LNCAP (cell line): ENCODE measurements at regions not wholly inside any gene's neighbourhood (a gene's known extent, or its start where the extent isn't known, plus 50 kb on each side); places are given as distances from the start of the nearest gene placed in this dataset.

ENCODE experiments used
- CTCF ChIP-seq: fragments of 450-650 bp; IDR thresholded peaks from 2 replicates; pipeline ENCODE4 v1.5.1; 2017; ENCODE audit warnings: mild to moderate bottlenecking

GRCh38 chr2:8253781-8254180 lies 428.1 kb upstream of the ID2 start:
- TF ChIP-seq CTCF = no peak

DNA sequence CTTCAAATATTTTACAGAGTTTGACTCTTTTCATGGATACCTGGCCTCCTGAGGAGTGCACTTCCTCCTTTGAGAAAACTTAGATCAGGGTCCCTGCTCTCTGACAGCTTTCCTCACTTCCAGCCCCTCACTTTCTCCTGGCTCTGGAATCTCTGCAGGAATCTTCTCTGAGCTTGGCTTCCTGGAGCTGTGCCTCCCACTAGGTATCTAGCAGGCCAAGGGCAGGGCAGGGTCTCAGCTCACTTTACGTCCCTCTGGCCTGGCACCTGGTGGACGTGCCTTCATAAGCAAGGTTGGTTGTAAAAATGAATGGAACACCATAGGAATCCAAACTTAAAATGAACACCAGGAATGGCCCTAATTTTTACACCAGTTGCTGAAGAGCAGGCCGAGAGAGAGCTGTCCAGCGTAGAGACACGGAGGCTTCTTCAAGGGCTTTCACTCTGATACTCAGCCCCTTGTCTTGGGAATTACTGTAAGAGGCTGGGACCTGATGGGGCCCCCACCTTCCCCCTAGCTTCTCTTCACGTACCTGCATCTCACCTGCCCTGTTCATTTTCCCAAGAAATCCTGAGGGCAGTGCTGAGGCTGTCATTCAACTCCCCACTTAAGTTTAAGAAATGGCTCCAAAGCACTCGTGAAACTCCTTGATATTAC lies 426.9 kb upstream of the ID2 start:
- TF ChIP-seq CTCF = no peak

GRCh38 chr2:8255448-8255800 lies 426.4 kb upstream of the ID2 start:
- TF ChIP-seq CTCF = no peak

DNA sequence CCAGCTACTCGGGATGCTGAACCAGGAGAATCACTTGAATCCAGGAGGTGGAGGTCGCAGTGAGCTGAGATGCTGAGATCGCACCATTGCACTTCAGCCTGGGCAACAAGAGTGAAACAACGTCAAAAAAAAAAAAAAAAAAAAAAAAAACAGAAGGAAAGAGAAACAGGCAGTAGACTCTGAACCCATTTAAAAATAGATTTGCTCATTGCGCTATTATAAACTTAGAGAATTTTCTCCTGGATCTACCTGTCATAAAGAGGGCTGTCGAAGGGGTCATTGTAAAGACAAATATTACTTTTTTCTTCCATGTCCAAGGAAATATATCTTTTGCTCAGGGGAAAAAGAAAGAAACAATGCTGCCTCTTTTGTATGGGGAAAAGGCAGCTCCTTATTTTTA lies 425.0 kb upstream of the ID2 start:
- TF ChIP-seq CTCF = no peak

GRCh38 chr2:8257502-8257901 lies 424.4 kb upstream of the ID2 start:
- TF ChIP-seq CTCF = no peak

DNA sequence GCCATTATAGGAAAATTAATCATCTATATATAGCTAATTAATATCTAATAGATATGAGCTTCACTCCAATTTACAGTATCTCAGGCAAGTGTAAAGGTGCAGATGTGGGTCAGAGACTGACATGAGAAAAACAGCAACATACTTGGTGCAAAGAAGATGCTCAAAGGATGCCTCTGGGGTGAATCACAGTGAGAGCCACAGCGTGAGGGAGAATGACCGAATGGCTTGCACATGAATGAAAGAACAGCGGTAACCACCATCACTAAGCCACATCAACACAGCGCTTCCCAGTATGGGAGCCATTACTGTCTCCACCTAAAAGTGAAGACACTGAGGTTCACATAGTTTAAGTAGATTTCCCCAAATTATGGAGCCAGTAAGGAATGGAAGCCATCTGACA lies 423.4 kb upstream of the ID2 start:
- no peak for TF ChIP-seq CTCF

DNA sequence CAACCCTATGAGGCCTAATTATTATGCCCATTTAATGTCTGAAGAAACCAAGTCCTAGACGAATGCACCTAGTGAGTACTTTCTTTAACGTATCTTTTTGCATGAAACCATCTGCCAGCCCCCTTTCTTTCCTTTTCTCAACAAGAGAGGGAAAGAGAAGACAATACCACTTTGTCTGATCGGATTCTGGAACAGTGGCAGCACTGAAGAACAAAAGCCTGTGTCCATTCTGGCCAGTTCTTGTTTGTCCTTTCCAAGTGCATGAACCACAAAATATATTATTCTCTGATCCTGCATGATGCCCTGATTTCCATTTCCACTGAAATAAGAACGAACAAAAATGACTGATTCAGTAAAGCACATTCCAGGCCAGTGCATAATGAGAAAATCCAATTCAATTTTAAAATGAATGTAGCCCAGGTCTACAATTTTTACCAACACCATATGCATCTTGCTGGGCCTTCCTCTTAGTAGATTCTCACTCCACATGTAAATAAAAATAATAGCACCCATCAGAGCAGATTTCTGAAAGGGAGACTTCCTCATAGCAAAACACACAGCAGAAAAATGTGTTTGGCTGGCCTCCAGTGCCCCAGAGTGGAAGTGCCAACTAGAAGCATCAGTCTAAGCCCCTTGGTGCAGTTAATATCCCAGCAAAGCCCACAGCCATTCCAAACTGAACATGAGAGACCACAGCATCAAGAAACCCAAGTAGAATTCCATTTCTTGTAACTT lies 422.6 kb upstream of the ID2 start:
- TF ChIP-seq CTCF = no peak
